ENCODE measurements at regions not wholly inside any gene's neighbourhood (a gene's known extent, or its start where the extent isn't known, plus 50 kb on each side); places are given as distances from the start of the nearest gene placed in this dataset.

DNA sequence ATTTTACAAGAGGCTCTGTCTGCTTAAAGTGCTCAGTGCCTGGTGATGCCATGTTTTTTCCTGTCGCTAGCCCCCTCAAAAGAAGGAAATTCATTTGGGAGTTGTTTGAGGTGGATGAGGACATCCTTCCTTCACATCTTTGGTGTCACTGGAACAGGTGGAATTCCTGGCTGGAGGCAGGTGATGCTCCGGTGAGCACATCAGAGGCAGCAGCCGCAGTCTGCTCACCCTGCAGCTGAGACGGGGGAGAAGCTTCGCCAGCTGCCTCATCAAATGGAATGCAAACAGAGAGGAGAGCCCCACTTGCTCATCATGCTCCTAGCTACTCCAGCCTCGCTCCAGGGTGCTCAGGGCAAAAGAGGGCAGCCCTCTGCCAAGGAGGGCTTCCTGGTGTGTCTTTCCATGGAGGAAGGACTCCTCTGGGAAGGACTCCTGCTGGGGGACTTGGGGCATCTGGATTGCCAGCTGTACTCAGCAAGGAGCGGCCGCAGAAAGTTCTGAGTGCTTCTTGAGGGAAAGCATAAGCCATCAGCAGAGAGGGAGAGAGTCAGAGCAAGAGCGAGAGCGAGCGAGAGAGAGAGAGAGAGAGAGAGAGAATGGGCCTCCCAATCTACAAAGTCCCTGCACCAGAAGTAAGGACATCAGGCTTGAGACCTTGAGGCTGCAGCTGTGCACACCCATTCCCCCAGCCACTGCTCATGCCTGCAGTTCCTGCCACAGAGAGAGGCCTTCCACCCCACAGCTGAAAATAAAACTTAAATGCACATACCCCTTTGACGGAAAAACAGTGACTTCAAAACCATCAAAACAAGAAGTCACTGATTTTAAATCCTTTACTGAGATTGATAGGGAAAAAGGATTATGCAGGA, 74.3 kb upstream of the UBL3 start:
- TF ChIP-seq, protein P1, sequence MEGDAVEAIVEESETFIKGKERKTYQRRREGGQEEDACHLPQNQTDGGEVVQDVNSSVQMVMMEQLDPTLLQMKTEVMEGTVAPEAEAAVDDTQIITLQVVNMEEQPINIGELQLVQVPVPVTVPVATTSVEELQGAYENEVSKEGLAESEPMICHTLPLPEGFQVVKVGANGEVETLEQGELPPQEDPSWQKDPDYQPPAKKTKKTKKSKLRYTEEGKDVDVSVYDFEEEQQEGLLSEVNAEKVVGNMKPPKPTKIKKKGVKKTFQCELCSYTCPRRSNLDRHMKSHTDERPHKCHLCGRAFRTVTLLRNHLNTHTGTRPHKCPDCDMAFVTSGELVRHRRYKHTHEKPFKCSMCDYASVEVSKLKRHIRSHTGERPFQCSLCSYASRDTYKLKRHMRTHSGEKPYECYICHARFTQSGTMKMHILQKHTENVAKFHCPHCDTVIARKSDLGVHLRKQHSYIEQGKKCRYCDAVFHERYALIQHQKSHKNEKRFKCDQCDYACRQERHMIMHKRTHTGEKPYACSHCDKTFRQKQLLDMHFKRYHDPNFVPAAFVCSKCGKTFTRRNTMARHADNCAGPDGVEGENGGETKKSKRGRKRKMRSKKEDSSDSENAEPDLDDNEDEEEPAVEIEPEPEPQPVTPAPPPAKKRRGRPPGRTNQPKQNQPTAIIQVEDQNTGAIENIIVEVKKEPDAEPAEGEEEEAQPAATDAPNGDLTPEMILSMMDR (IDR thresholded peaks at IDR 0.05; ENCODE audit: insufficient read depth, missing control alignments): no peak
- FAIRE-seq (no peak), DNase-seq (ENCODE audit: insufficient read length, low spot score) (no peak)

DNA sequence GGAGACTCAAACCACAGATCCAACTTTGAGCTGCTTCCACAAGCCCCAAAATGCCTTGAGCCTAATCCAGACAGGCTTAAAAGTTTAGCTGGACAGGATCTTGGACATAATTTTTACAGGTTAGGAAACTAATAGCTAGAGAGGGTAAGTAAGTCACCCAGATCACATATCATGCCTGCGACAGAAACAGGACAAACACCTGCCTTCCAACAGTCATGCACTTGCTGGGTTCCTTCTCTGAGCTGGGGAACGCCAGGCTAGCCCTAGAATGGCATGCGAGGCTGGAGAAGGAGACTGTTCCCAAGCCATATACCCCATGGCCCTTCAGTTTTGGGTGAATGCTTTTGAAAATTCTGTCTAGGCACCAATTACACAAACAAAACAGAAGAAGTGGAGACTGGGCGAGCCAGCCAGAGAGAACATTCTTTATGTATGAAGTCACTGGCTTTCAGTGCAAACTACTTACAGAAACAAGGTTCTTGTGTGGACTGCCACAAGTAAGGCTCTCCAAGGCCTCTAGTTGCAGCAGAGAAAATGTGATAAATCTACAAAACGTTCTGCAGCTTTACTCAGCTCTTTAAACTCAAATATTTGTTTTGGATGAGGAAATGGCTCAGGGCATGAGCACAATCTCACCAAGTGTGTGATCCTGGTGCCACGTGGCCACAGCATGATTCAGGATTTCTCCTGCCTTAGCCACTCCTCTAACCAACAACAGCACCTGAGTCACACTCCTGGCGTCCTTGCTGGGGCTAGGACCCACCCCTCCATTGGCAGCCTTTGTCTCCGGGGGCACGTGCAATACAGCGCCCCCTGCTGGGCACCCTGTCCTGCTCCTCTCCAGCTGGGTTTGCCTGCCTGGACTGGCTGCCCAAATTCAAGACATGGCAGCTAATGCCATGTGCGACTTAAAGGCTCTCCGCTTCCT, 73.4 kb upstream of the UBL3 start:
- DNase-seq (ENCODE audit: insufficient read length, low spot score) (no peak), FAIRE-seq (no peak)
- TF ChIP-seq, protein P1 (IDR thresholded peaks at IDR 0.05; ENCODE audit: insufficient read depth, missing control alignments): peak; percentile 24

DNA sequence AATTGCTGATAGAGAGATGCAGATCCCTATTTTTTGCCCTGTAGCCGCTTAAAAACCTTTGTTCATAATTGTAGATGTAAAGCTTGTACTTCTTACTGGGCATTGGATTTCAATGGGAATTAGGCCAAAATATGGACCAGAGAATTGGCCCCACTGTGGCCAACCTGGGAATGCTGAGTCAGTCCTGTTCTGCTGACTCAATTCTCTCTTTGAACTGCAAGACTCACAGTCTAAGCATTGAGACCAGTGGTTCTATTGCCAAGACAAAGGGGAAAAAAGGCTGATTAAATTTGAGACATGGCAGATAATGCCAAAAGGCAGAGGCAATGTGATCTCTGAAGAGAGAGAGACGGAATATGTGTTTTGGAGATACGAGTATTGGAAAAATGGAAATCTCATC, 72.5 kb upstream of the UBL3 start:
- DNase-seq (ENCODE audit: insufficient read length, low spot score) (no peak), FAIRE-seq (no peak)
- TF ChIP-seq, protein P1 (IDR thresholded peaks at IDR 0.05; ENCODE audit: insufficient read depth, missing control alignments): no peak

DNA sequence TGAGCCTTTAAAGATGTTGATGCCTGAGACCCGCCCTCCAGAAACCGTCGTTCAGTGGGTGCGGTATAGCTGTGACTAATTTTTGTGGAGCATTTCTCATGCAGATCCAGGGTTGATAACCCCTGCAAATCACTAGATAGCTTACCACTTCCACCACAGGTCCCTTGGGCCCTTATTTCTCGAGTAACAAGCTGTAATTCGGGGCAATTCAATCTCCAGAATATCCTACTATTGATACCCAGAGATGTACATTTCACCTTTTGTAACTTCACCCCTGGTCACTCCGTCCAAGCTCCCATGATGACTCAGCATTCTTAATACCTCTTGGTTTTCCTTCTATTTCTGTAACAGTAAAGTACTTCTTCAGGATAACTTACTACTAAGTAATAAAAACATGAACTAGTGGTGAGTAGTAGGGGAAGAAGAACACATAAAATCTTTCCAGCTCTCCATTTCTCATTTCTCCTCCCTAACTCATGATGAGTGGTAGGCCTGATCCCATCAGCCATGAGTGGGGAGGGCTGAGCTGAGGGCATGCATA, 71.9 kb upstream of the UBL3 start:
- no peak for DNase-seq (ENCODE audit: insufficient read length, low spot score)
- TF ChIP-seq, protein P1 (IDR thresholded peaks at IDR 0.05; ENCODE audit: insufficient read depth, missing control alignments): no peak
- FAIRE-seq: no peak

DNA sequence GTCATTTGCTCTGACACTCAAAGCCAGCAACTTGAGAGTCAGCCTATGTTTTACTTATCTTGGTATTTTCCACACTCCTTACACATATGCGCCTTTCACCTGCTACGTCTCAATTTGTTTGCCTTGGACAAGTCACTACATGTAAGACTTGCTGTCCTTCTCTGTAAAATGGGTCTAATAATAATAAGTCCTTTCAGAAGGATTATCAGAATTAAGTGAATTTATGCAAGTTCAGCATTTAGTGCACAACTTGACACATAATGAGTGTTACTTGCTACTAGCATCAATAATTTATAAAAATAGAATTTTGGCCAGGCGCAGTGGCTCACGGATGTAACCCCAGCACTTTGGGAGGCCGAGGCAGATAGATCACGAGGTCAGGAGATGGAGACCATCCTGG, 71.1 kb upstream of the UBL3 start:
- TF ChIP-seq, protein P1 (IDR thresholded peaks at IDR 0.05; ENCODE audit: insufficient read depth, missing control alignments): no peak
- FAIRE-seq (no peak), DNase-seq (ENCODE audit: insufficient read length, low spot score) (no peak)

DNA sequence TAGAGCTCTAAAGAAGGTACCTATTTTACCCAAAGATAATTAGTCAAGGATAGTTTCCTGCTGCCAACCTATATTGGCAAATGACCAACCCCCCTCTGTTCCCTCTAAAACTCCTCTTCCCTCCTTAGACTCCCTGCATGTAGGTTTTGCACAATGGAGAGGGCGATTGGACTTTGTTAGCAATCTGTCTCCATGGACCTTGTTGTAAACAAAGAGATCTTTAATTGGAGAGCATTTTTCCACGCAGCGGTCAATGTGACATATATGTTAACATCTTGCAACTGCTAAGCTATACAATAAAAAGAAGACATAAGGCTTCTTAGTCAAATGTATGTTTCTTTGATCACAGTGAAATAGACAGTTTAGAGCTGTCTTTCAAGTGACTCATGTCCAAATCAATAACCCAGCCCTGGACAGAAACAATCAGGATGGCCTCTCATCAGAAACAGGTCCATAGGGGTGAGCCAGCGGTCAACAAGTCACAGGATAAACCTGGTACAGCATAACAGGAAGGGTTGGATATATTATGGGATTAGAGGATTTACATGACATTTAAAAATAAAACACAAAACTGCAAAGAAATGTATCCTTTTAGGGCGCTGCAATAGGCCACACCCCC, 69.7 kb upstream of the UBL3 start:
- TF ChIP-seq, protein P1 (IDR thresholded peaks at IDR 0.05; ENCODE audit: insufficient read depth, missing control alignments): no peak
- FAIRE-seq (no peak), DNase-seq (ENCODE audit: insufficient read length, low spot score) (no peak)

Data from D721Med (cell line).